MM.1S (cell line): ENCODE measurements at regions not wholly inside any gene's neighbourhood (a gene's known extent, or its start where the extent isn't known, plus 50 kb on each side); places are given as distances from the start of the nearest gene placed in this dataset.

Source experiments
- DNase-seq: peaks from one replicate; pipeline ENCODE4 v3.0.0-alpha.2; 2015
- H2AFZ ChIP-seq: fragments of 300-600 bp; sonication (generic); 2 replicates; pipeline ENCODE4 v1.6.0; 2016; ENCODE audit warnings: antibody characterized with exemption, low read length
- H3F3A ChIP-seq: fragments of 300-600 bp; sonication (generic); 2 replicates; pipeline ENCODE4 v1.6.1; 2016; ENCODE audit warnings: mild to moderate bottlenecking, antibody characterized with exemption, low read length, moderate library complexity, mixed read lengths; ENCODE audit not compliant: insufficient read depth
- H3K27ac ChIP-seq: fragments of 300-600 bp; sonication (generic); 2 replicates; pipeline ENCODE4 v1.5.1; 2016; ENCODE audit warnings: mild to moderate bottlenecking, low read length
- H3K27me3 ChIP-seq: fragments of 300-600 bp; sonication (generic); replicated peaks from 2 replicates; pipeline ENCODE4 v1.6.0; 2016; ENCODE audit warnings: low read length; ENCODE audit not compliant: insufficient read depth
- H3K36me3 ChIP-seq: fragments of 300-600 bp; sonication (generic); replicated peaks from 2 replicates; pipeline ENCODE4 v1.6.1; 2016; ENCODE audit warnings: mild to moderate bottlenecking, low read length, mixed read lengths; ENCODE audit not compliant: insufficient read depth
- H3K4me1 ChIP-seq: fragments of 300-600 bp; sonication (generic); 2 replicates; pipeline ENCODE4 v1.6.1; 2016; ENCODE audit warnings: low read length, mixed read lengths
- H3K4me2 ChIP-seq: fragments of 300-600 bp; sonication (generic); 2 replicates; pipeline ENCODE4 v1.6.0; 2016; ENCODE audit warnings: low read depth, low read length
- H3K4me3 ChIP-seq: fragments of 300-600 bp; sonication (generic); 2 replicates; pipeline ENCODE4 v1.5.1; 2016; ENCODE audit warnings: low read length, mixed read lengths
- H3K79me2 ChIP-seq: fragments of 300-600 bp; sonication (generic); 2 replicates; pipeline ENCODE4 v1.6.1; 2016; ENCODE audit warnings: mixed run types, low read length, mixed read lengths
- H3K9ac ChIP-seq: fragments of 300-600 bp; sonication (generic); 2 replicates; pipeline ENCODE4 v1.6.1; 2016; ENCODE audit warnings: low read length, mixed read lengths
- H3K9me2 ChIP-seq: fragments of 300-600 bp; sonication (generic); replicated peaks from 2 replicates; pipeline ENCODE4 v1.6.1; 2016; ENCODE audit warnings: mild to moderate bottlenecking, low read length, mixed read lengths; ENCODE audit not compliant: insufficient read depth
- H3K9me3 ChIP-seq: fragments of 300-600 bp; sonication (generic); replicated peaks from 2 replicates; pipeline ENCODE4 v1.6.1; 2016; ENCODE audit warnings: mild to moderate bottlenecking, low read length, mixed read lengths; ENCODE audit not compliant: insufficient read depth
- H4K20me1 ChIP-seq: fragments of 300-600 bp; sonication (generic); 2 replicates; pipeline ENCODE4 v1.6.1; 2016; ENCODE audit warnings: mild to moderate bottlenecking, low read length, moderate library complexity, mixed read lengths; ENCODE audit not compliant: insufficient read depth
- CTCF ChIP-seq: fragments of 300-600 bp; sonication (generic); IDR thresholded peaks from 2 replicates; pipeline ENCODE4 v1.5.1; 2016; ENCODE audit warnings: antibody characterized with exemption, low read length, mixed read lengths
- EZH2 ChIP-seq: fragments of 300-600 bp; sonication (generic); optimal IDR thresholded peaks from 2 replicates; pipeline ENCODE3; 2017; ENCODE audit warnings: low read depth, mild to moderate bottlenecking, antibody characterized with exemption, low read length, mixed read lengths
- EZH2phosphoT487 ChIP-seq: fragments of 300-600 bp; sonication (generic); IDR thresholded peaks from 2 replicates; pipeline ENCODE4 v1.6.1; 2018; ENCODE audit warnings: antibody characterized with exemption, low read length

GRCh38 chr4:10746371-10747171, 62.0 kb upstream of the CLNK start:
- H3K9me3 ChIP-seq: no peaks in the 10 kb centered on the region
- no peaks in the 10 kb centered on the region for H3F3A ChIP-seq
- H3K79me2 ChIP-seq: no peaks in the 10 kb centered on the region
- H3K4me3 ChIP-seq: no peak overlapping the region
- H3K9me2 ChIP-seq: no peaks in the 10 kb centered on the region
- TF ChIP-seq EZH2phosphoT487: no peak
- TF ChIP-seq CTCF: no peak
- TF ChIP-seq EZH2: no peak
- H3K36me3 ChIP-seq: no peaks in the 10 kb centered on the region
- H3K27me3 ChIP-seq: no peaks in the 10 kb centered on the region
- H3K9ac ChIP-seq: no peak overlapping the region
- no peak overlapping the region for H2AFZ ChIP-seq
- H3K27ac ChIP-seq: no peak overlapping the region
- no peaks in the 10 kb centered on the region for H4K20me1 ChIP-seq
- no peak overlapping the region for H3K4me2 ChIP-seq
- no peak for DNase-seq
- 0 out of 2 replicates have a peak, but pooled peaks cover 5% of the 10 kb centered on the region for H3K4me1 ChIP-seq

- Histone ChIP-seq H3K27me3 (no peaks in the 10 kb centered on the region), H3K36me3 (no peaks in the 10 kb centered on the region), H3K9ac (no peak overlapping the region), H4K20me1 (no peaks in the 10 kb centered on the region), H3K9me3 (no peaks in the 10 kb centered on the region), H3K4me2 (no peak overlapping the region), H3F3A (no peaks in the 10 kb centered on the region), H3K4me1 (0 out of 2 replicates have a peak, but pooled peaks cover 5% of the 10 kb centered on the region), H3K27ac (no peak overlapping the region), H2AFZ (no peak overlapping the region), H3K9me2 (no peaks in the 10 kb centered on the region), H3K4me3 (no peak overlapping the region), H3K79me2 (no peaks in the 10 kb centered on the region)
- DNase-seq: no peak
- TF ChIP-seq CTCF (no peak), EZH2 (no peak), EZH2phosphoT487 (no peak)
These were observed 58.8 kb upstream of the CLNK start for GRCh38 chr4:10743357-10743756.

GRCh38 chr4:10741961-10742699, 57.6 kb upstream of the CLNK start:
- no peaks in the 10 kb centered on the region for H4K20me1 ChIP-seq
- TF ChIP-seq EZH2phosphoT487 (no peak), EZH2 (no peak), CTCF (no peak)
- H3K4me3 ChIP-seq: no peak overlapping the region
- 0 out of 2 replicates have a peak, but pooled peaks cover 5% of the 10 kb centered on the region for H3K4me1 ChIP-seq
- H2AFZ ChIP-seq: no peak overlapping the region
- no peaks in the 10 kb centered on the region for H3F3A ChIP-seq
- no peaks in the 10 kb centered on the region for H3K79me2 ChIP-seq
- H3K27ac ChIP-seq: no peak overlapping the region
- H3K4me2 ChIP-seq: no peak overlapping the region
- no peak for DNase-seq
- H3K9me2 ChIP-seq: no peaks in the 10 kb centered on the region
- H3K27me3 ChIP-seq: no peaks in the 10 kb centered on the region
- no peaks in the 10 kb centered on the region for H3K36me3 ChIP-seq
- no peak overlapping the region for H3K9ac ChIP-seq
- no peaks in the 10 kb centered on the region for H3K9me3 ChIP-seq
